ENCODE measurements at regions not wholly inside any gene's neighbourhood (a gene's known extent, or its start where the extent isn't known, plus 50 kb on each side); places are given as distances from the start of the nearest gene placed in this dataset.
"Not testable (repeated sequence)": the region's sequence is repeated elsewhere in the genome, so short reads cannot be mapped to it uniquely, and the experiment has no call there.

- no peak for DNase-seq (ENCODE audit: low spot score)
Measured at GRCh38 chrX:2162695-2163094, 338.1 kb downstream of the DHRSX start.

GRCh38 chrX:2159861-2160260 is 340.9 kb downstream of the DHRSX start:
- DNase-seq (ENCODE audit: low spot score), result no peak

GRCh38 chrX:2159393-2159792 is 341.4 kb downstream of the DHRSX start:
- no peak for DNase-seq (ENCODE audit: low spot score)

GRCh38 chrX:2150722-2151121 is 350.1 kb downstream of the DHRSX start:
- DNase-seq (ENCODE audit: low spot score), result no peak

- DNase-seq (ENCODE audit: low spot score), result not testable (repeated sequence)
Measured at GRCh38 chrX:2150014-2150413, 350.8 kb downstream of the DHRSX start.

GRCh38 chrX:2149055-2149454 is 351.7 kb downstream of the DHRSX start:
- not testable (repeated sequence) for DNase-seq (ENCODE audit: low spot score)

- no peak for DNase-seq (ENCODE audit: low spot score)
Measured at GRCh38 chrX:2147928-2148327, 352.8 kb downstream of the DHRSX start.

GRCh38 chrX:2145692-2146367 is 354.9 kb downstream of the DHRSX start:
- DNase-seq (ENCODE audit: low spot score), result peak; percentile 55

GRCh38 chrX:2137882-2138281 is 362.9 kb downstream of the DHRSX start:
- DNase-seq (ENCODE audit: low spot score), result no peak

GRCh38 chrX:2136848-2137247 is 363.9 kb downstream of the DHRSX start:
- DNase-seq (ENCODE audit: low spot score), result no peak

GRCh38 chrX:2135421-2135820 is 365.4 kb downstream of the DHRSX start:
- no peak for DNase-seq (ENCODE audit: low spot score)

GRCh38 chrX:2134782-2135181 is 366.0 kb downstream of the DHRSX start:
- DNase-seq (ENCODE audit: low spot score), result no peak

Data from H4 (cell line).